SK-N-SH (cell line): ENCODE measurements at regions not wholly inside any gene's neighbourhood (a gene's known extent, or its start where the extent isn't known, plus 50 kb on each side); places are given as distances from the start of the nearest gene placed in this dataset.

Experiments used
- CTCF ChIA-PET: fragments of 300-600, 350-600 bp; formaldehyde crosslinking; extraction: SDS; loops from one replicate; lab custom pipeline; 2021; lab: Yijun Ruan, JAX
- POLR2A ChIA-PET: fragments of 350-600 bp; sonication (Branson Sonifier 250); formaldehyde crosslinking; extraction: SDS; loops from one replicate; lab custom pipeline; 2020; ENCODE audit warnings: antibody characterized with exemption, inconsistent platforms; lab: Yijun Ruan, JAX
- DNase-seq: peaks from one replicate; pipeline ENCODE4 v3.0.0; 2012
- H2AFZ ChIP-seq: fragments of 200-600 bp; sonication (generic); 2 replicates; pipeline ENCODE4 v1.8.1; 2016; ENCODE audit warnings: antibody characterized with exemption, mild to moderate bottlenecking, low read depth
- H3F3A ChIP-seq: fragments of 200-600 bp; sonication (generic); replicated peaks from 2 replicates; pipeline ENCODE3; 2016; ENCODE audit warnings: antibody characterized with exemption, mild to moderate bottlenecking; ENCODE audit not compliant: insufficient read depth
- H3K27ac ChIP-seq, 2 experiments: fragments of 200-500 bp in 1 of 2; fragments of 200-600 bp in 1 of 2; sonication (Bioruptor generic) in 1 of 2; sonication (generic), shearing (Covaris generic) in 1 of 2; 2 replicates each; pipeline versions ENCODE4 v1.5.1 to v1.6.1; 2014 to 2016; ENCODE audit warnings: low read depth in 2 of 2, inconsistent platforms in 1 of 2, low read length in 1 of 2, mild to moderate bottlenecking in 1 of 2, mixed read lengths in 1 of 2
- H3K27me3 ChIP-seq: fragments of 200-600 bp; sonication (generic), shearing (Covaris generic); 2 replicates; pipeline ENCODE4 v1.6.1; 2016; ENCODE audit warnings: mixed run types; ENCODE audit not compliant: insufficient read depth
- H3K36me3 ChIP-seq, 2 experiments: fragments of 200-500 bp in 1 of 2; fragments of 200-600 bp in 1 of 2; sonication (Bioruptor generic) in 1 of 2; sonication (generic) in 1 of 2; replicated peaks in 1 of 2; 2 replicates each; pipeline versions ENCODE3 to v1.5.1; 2014 to 2016; ENCODE audit warnings: low read length in 1 of 2, mild to moderate bottlenecking in 1 of 2; ENCODE audit not compliant: insufficient read depth in 2 of 2, control insufficient read depth in 1 of 2
- H3K4me1 ChIP-seq, 2 experiments: fragments of 200-500 bp in 1 of 2; fragments of 200-600 bp in 1 of 2; sonication (Bioruptor generic) in 1 of 2; sonication (generic), shearing (Covaris generic) in 1 of 2; 2 replicates each; pipeline versions ENCODE4 v1.5.1 to v1.6.1; 2014 to 2016; ENCODE audit warnings: low read depth in 1 of 2, low read length in 1 of 2, mixed run types in 1 of 2; ENCODE audit not compliant: insufficient read depth in 2 of 2, control insufficient read depth in 1 of 2
- H3K4me2 ChIP-seq: fragments of 200-600 bp; sonication (generic), shearing (Covaris generic); 2 replicates; pipeline ENCODE4 v1.6.1; 2017; ENCODE audit warnings: mixed run types
- H3K4me3 ChIP-seq, 2 experiments: fragments of 200-500 bp in 1 of 2; fragments of 200-600 bp in 1 of 2; sonication (Bioruptor generic) in 1 of 2; sonication (generic), shearing (Covaris generic) in 1 of 2; 2 replicates each; pipeline versions ENCODE4 v1.5.1 to v1.8.1; 2014 to 2016; ENCODE audit warnings: low read depth in 2 of 2, inconsistent platforms in 1 of 2, low read length in 1 of 2, mild to moderate bottlenecking in 1 of 2, mixed read lengths in 1 of 2, moderate library complexity in 1 of 2
- H3K79me2 ChIP-seq: fragments of 200-600 bp; sonication (generic); 2 replicates; pipeline ENCODE4 v1.8.1; 2017; ENCODE audit warnings: mild to moderate bottlenecking; ENCODE audit not compliant: insufficient read depth
- H3K9ac ChIP-seq: fragments of 200-600 bp; sonication (generic); 2 replicates; pipeline ENCODE4 v1.6.1; 2017; ENCODE audit warnings: mixed run types
- H3K9me2 ChIP-seq: fragments of 200-600 bp; sonication (generic); 2 replicates; pipeline ENCODE4 v1.6.1; 2017; ENCODE audit warnings: mixed run types
- H3K9me3 ChIP-seq: fragments of 200-600 bp; sonication (generic); 2 replicates; pipeline ENCODE4 v1.6.1; 2017; ENCODE audit warnings: mixed run types, mild to moderate bottlenecking, moderate library complexity
- H4K20me1 ChIP-seq: fragments of 200-600 bp; sonication (generic); 2 replicates; pipeline ENCODE4 v1.6.1; 2017; ENCODE audit warnings: mild to moderate bottlenecking, mixed run types; ENCODE audit not compliant: insufficient read depth
- ELF1 ChIP-seq: IDR thresholded peaks from 2 replicates; pipeline ENCODE4 v1.4.0; 2012
- GABPA ChIP-seq: IDR thresholded peaks from 2 replicates; pipeline ENCODE4 v1.4.0; 2012; ENCODE audit warnings: low read depth, mild to moderate bottlenecking
- GATA2 ChIP-seq: sonication (generic); formaldehyde crosslinking; IDR thresholded peaks from 2 replicates; pipeline ENCODE4 v1.5.0; 2020; ENCODE audit warnings: mild to moderate bottlenecking, missing genetic modification reagents
- IRF3 ChIP-seq: fragments of 150-350 bp; IDR thresholded peaks from 2 replicates; pipeline ENCODE4 v1.6.1; 2016; ENCODE audit warnings: mild to moderate bottlenecking, low read depth, low read length
- JUND ChIP-seq: IDR thresholded peaks from 2 replicates; pipeline ENCODE4 v1.4.0; 2012
- NRF1 ChIP-seq: IDR thresholded peaks from 2 replicates; pipeline ENCODE4 v1.6.1; 2012; ENCODE audit warnings: low read depth, mild to moderate bottlenecking, low read length
- SIN3A ChIP-seq: IDR thresholded peaks from 2 replicates; pipeline ENCODE4 v1.6.1; 2012; ENCODE audit warnings: low read depth, mild to moderate bottlenecking, low read length, moderate library complexity, borderline replicate concordance
- TAF1 ChIP-seq: IDR thresholded peaks from 2 replicates; pipeline ENCODE4 v1.6.1; 2012; ENCODE audit warnings: low read depth, mild to moderate bottlenecking, low read length, moderate library complexity, borderline replicate concordance
- WGBS: methylation state at CpG from one replicate; pipeline ENCODE4 v1.1.6; 2017; ENCODE audit warnings: low lambda C conversion rate; 5-methylcytosine and 5-hydroxymethylcytosine counted together

DNA sequence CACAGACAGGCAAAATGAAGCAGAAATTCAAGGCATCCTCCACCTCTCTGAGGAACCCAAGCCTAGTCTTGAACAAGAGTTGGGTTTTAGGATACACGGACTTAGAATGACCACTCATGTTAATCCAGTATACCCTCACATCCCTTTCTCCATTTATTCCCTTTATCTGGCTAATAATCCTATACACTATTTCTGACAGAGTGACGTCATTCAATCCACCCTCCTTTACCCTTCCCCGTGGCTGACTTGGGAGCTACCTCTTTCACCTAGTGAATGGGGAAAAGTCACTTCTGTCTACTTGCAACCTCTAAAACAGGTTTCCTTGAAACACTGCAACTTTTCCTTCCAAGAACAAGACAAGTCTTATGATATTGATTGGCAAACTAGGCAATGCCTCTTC lies 52.8 kb upstream of the PARVA start:
- Histone ChIP-seq H3K4me3 (no peak overlapping the region), H4K20me1 (no peaks in the 10 kb centered on the region), H3K9me3 (no peaks in the 10 kb centered on the region), H3K79me2 (no peaks in the 10 kb centered on the region), H2AFZ (no peak overlapping the region), H3K9ac (no peak overlapping the region), H3K36me3 (no peaks in the 10 kb centered on the region), H3K27me3 (no peaks in the 10 kb centered on the region), H3K4me1 (peaks cover 8 to 17% of the 10 kb centered on the region in 2 experiments; a peak in 3 of 4 replicates), H3K9me2 (no peaks in the 10 kb centered on the region), H3K4me2 (no peak overlapping the region), H3F3A (no peaks in the 10 kb centered on the region), H3K27ac (no peak overlapping the region)
- CTCF ChIA-PET = interaction anchor here (8.4 kb wide), 1 partner anchor 36 kb away, joined by 74 read pairs; no protein-coding TSS in a partner anchor
- POLR2A ChIA-PET = no interaction called here
- TF ChIP-seq GABPA = no peak
- TF ChIP-seq ELF1 = no peak
- no peak for TF ChIP-seq GATA2 (CRISPR knock-in tag)
- no peak for TF ChIP-seq JUND
- TF ChIP-seq SIN3A = no peak
- TF ChIP-seq TAF1 = no peak
- no peak for TF ChIP-seq IRF3
- no peak for TF ChIP-seq NRF1
- WGBS = 94% methylated on average over 3 of the region's 3 CpGs
- DNase-seq = no peak
